Esophagus mucosa (tissue), 1 donor: ENCODE measurements at regions not wholly inside any gene's neighbourhood (a gene's known extent, or its start where the extent isn't known, plus 50 kb on each side); places are given as distances from the start of the nearest gene placed in this dataset.
"Not testable (repeated sequence)": the region's sequence is repeated elsewhere in the genome, so short reads cannot be mapped to it uniquely, and the experiment has no call there.

Experiments
- ATAC-seq: fragments of 200-7000 bp; cut with Tn5 transposase; one replicate; pipeline ENCODE4 v1.9.1; 2020
- donor health status: DM: yes; HTN: yes; CAD: no.

GRCh38 chr4:123501733-123502132, 105.1 kb downstream of the SPRY1 start:
- ATAC-seq = no peak

- no peak for ATAC-seq
These were observed 107.2 kb downstream of the SPRY1 start for GRCh38 chr4:123503698-123504363.

- peak; percentile 18 for ATAC-seq
These were observed 108.8 kb downstream of the SPRY1 start for GRCh38 chr4:123505095-123506010.

- ATAC-seq = no peak
These were observed 109.6 kb downstream of the SPRY1 start for GRCh38 chr4:123506011-123506695.

- no peak for ATAC-seq
These were observed 110.8 kb downstream of the SPRY1 start for GRCh38 chr4:123507376-123507775.

GRCh38 chr4:123510221-123510620, 113.6 kb downstream of the SPRY1 start:
- no peak for ATAC-seq

GRCh38 chr4:123510659-123511058, 114.1 kb downstream of the SPRY1 start:
- no peak for ATAC-seq

GRCh38 chr4:123516576-123516975, 120.0 kb downstream of the SPRY1 start:
- no peak for ATAC-seq

- ATAC-seq = no peak
These were observed 120.6 kb downstream of the SPRY1 start for GRCh38 chr4:123517176-123517575.

- ATAC-seq = no peak
These were observed 121.4 kb downstream of the SPRY1 start for GRCh38 chr4:123517971-123518370.

- ATAC-seq = no peak
These were observed 123.7 kb downstream of the SPRY1 start for GRCh38 chr4:123520325-123520724.

GRCh38 chr4:123522081-123522480, 125.5 kb downstream of the SPRY1 start:
- ATAC-seq = no peak

- no peak for ATAC-seq
These were observed 126.1 kb downstream of the SPRY1 start for GRCh38 chr4:123522646-123523045.

- ATAC-seq = no peak
These were observed 128.5 kb downstream of the SPRY1 start for GRCh38 chr4:123524958-123525628.

GRCh38 chr4:123526511-123526910, 129.9 kb downstream of the SPRY1 start:
- no peak for ATAC-seq

GRCh38 chr4:123528501-123529277, 132.1 kb downstream of the SPRY1 start:
- ATAC-seq = peak; percentile 90

GRCh38 chr4:123529278-123529568, 132.6 kb downstream of the SPRY1 start:
- no peak for ATAC-seq

GRCh38 chr4:123530357-123530756, 133.8 kb downstream of the SPRY1 start:
- ATAC-seq = no peak

GRCh38 chr4:123535037-123535748, 138.6 kb downstream of the SPRY1 start:
- ATAC-seq = no peak

GRCh38 chr4:123536225-123536624, 139.6 kb downstream of the SPRY1 start:
- no peak for ATAC-seq

- ATAC-seq = not testable (repeated sequence)
These were observed 141.4 kb downstream of the SPRY1 start for GRCh38 chr4:123537906-123538402.
